Neural progenitor cell (in vitro differentiated cells): ENCODE measurements at regions not wholly inside any gene's neighbourhood (a gene's known extent, or its start where the extent isn't known, plus 50 kb on each side); places are given as distances from the start of the nearest gene placed in this dataset.

ENCODE experiments used
- DNase-seq: peaks from one replicate; pipeline ENCODE4 v3.0.0-alpha.2; 2016; ENCODE audit warnings: low spot score
- H2AFZ ChIP-seq: fragments of 200-600 bp; sonication (generic); replicated peaks from 2 replicates; pipeline ENCODE4 v1.6.1; 2016; ENCODE audit warnings: antibody characterized with exemption
- H3F3A ChIP-seq: fragments of 200-600 bp; sonication (generic); 2 replicates; pipeline ENCODE4 v1.6.1; 2016; ENCODE audit warnings: antibody characterized with exemption, low read depth
- H3K27ac ChIP-seq: fragments of 200-600 bp; sonication (generic); 2 replicates; pipeline ENCODE4 v1.5.1; 2016; ENCODE audit warnings: mild to moderate bottlenecking
- H3K27me3 ChIP-seq: fragments of 200-600 bp; sonication (generic); 2 replicates; pipeline ENCODE4 v1.6.1; 2016; ENCODE audit warnings: mild to moderate bottlenecking, moderate library complexity
- H3K36me3 ChIP-seq: fragments of 200-600 bp; sonication (generic); 2 replicates; pipeline ENCODE4 v1.5.1; 2016
- H3K4me1 ChIP-seq: fragments of 200-600 bp; sonication (generic); 2 replicates; pipeline ENCODE4 v1.6.1; 2016; ENCODE audit warnings: mixed run types
- H3K4me2 ChIP-seq: fragments of 200-600 bp; sonication (generic); 2 replicates; pipeline ENCODE4 v1.6.1; 2016
- H3K4me3 ChIP-seq: fragments of 200-600 bp; sonication (generic); 2 replicates; pipeline ENCODE4 v1.5.1; 2016
- H3K79me2 ChIP-seq: fragments of 200-600 bp; sonication (generic); 2 replicates; pipeline ENCODE4 v1.6.1; 2016; ENCODE audit warnings: low read depth
- H3K9ac ChIP-seq: fragments of 200-600 bp; sonication (generic); 2 replicates; pipeline ENCODE4 v1.6.1; 2016
- H3K9me3 ChIP-seq: fragments of 200-600 bp; sonication (generic); 2 replicates; pipeline ENCODE4 v1.5.1; 2016; ENCODE audit warnings: low read depth
- H4K20me1 ChIP-seq: fragments of 200-600 bp; sonication (generic); 2 replicates; pipeline ENCODE4 v1.6.1; 2016; ENCODE audit warnings: low read depth
- H3K27ac Mint-ChIP-seq: 3 replicates; pipeline ENCODE4 v1.8.0; 2021; ENCODE audit warnings: mixed read lengths
- H3K27me3 Mint-ChIP-seq: 2 replicates; pipeline ENCODE4 v1.8.0; 2022; ENCODE audit warnings: low read depth, mild to moderate bottlenecking, inconsistent platforms, moderate library complexity, mixed read lengths; ENCODE audit not compliant: insufficient read depth
- H3K36me3 Mint-ChIP-seq: 3 replicates; pipeline ENCODE4 v1.8.0; 2021; ENCODE audit warnings: mixed read lengths
- H3K4me1 Mint-ChIP-seq: 3 replicates; pipeline ENCODE4 v1.8.0; 2021; ENCODE audit warnings: mixed read lengths
- H3K4me3 Mint-ChIP-seq: 3 replicates; pipeline ENCODE4 v1.8.0; 2021; ENCODE audit warnings: mild to moderate bottlenecking, moderate library complexity, mixed read lengths
- H3K9me3 Mint-ChIP-seq: 3 replicates; pipeline ENCODE4 v1.8.0; 2020; ENCODE audit warnings: mixed read lengths
- CTCF ChIP-seq: fragments of 200-600 bp; sonication (generic); IDR thresholded peaks from 2 replicates; pipeline ENCODE4 v1.5.1; 2017; ENCODE audit warnings: antibody characterized with exemption, mild to moderate bottlenecking
- EZH2 ChIP-seq: fragments of 200-600 bp; sonication (generic); IDR thresholded peaks from 2 replicates; pipeline ENCODE4 v1.6.1; 2017; ENCODE audit warnings: antibody characterized with exemption, mild to moderate bottlenecking, moderate library complexity
- EZH2phosphoT487 ChIP-seq: fragments of 200-600 bp; sonication (generic); IDR thresholded peaks from 2 replicates; pipeline ENCODE4 v1.6.1; 2017; ENCODE audit warnings: antibody characterized with exemption

- H3K27me3 Mint-ChIP-seq = peaks cover 21% of the 10 kb centered on the region
- peaks cover 4% of the 10 kb centered on the region for H3K27me3 ChIP-seq
- no peaks in the 10 kb centered on the region for H3K9me3 ChIP-seq
- H3K4me3 Mint-ChIP-seq = no peak overlapping the region
- H3K27ac ChIP-seq = no peak overlapping the region
- H3K4me1 ChIP-seq = peaks cover 24% of the 10 kb centered on the region
- H2AFZ ChIP-seq = no peak overlapping the region
- H3K36me3 Mint-ChIP-seq = no peaks in the 10 kb centered on the region
- no peaks in the 10 kb centered on the region for H3K79me2 ChIP-seq
- peaks cover 20% of the 10 kb centered on the region for H3K4me1 Mint-ChIP-seq
- no peak overlapping the region for H3K9ac ChIP-seq
- H3K4me2 ChIP-seq = no peak overlapping the region
- H3K27ac Mint-ChIP-seq = no peak overlapping the region
- no peaks in the 10 kb centered on the region for H3K9me3 Mint-ChIP-seq
- peaks cover 4% of the 10 kb centered on the region for H3F3A ChIP-seq
- H3K36me3 ChIP-seq = no peaks in the 10 kb centered on the region
- peaks cover 30% of the 10 kb centered on the region for H4K20me1 ChIP-seq
- no peak for DNase-seq
- no peak overlapping the region for H3K4me3 ChIP-seq
- no peak for TF ChIP-seq EZH2
Measured at GRCh38 chr5:141737535-141737934, 55.5 kb upstream of the ARAP3 start.

- Mint-ChIP-seq H3K4me1 (peaks cover 11% of the 10 kb centered on the region), H3K27ac (no peak overlapping the region), H3K36me3 (no peaks in the 10 kb centered on the region), H3K9me3 (no peaks in the 10 kb centered on the region), H3K27me3 (peaks cover 20% of the 10 kb centered on the region), H3K4me3 (no peak overlapping the region)
- TF ChIP-seq EZH2 = no peak
- TF ChIP-seq CTCF = no peak
- TF ChIP-seq EZH2phosphoT487 = no peak
- Histone ChIP-seq H3K9ac (no peak overlapping the region), H3K4me3 (no peak overlapping the region), H3K4me2 (no peak overlapping the region), H3K27ac (no peak overlapping the region), H3K4me1 (peaks cover 8% of the 10 kb centered on the region), H2AFZ (no peak overlapping the region), H3K36me3 (no peaks in the 10 kb centered on the region), H3K79me2 (no peaks in the 10 kb centered on the region), H3K9me3 (no peaks in the 10 kb centered on the region), H3K27me3 (peaks cover 4% of the 10 kb centered on the region), H3F3A (peaks cover 4% of the 10 kb centered on the region), H4K20me1 (peaks cover 15% of the 10 kb centered on the region)
- DNase-seq = no peak
Measured at GRCh38 chr5:141735823-141736222, 53.8 kb upstream of the ARAP3 start.

DNA sequence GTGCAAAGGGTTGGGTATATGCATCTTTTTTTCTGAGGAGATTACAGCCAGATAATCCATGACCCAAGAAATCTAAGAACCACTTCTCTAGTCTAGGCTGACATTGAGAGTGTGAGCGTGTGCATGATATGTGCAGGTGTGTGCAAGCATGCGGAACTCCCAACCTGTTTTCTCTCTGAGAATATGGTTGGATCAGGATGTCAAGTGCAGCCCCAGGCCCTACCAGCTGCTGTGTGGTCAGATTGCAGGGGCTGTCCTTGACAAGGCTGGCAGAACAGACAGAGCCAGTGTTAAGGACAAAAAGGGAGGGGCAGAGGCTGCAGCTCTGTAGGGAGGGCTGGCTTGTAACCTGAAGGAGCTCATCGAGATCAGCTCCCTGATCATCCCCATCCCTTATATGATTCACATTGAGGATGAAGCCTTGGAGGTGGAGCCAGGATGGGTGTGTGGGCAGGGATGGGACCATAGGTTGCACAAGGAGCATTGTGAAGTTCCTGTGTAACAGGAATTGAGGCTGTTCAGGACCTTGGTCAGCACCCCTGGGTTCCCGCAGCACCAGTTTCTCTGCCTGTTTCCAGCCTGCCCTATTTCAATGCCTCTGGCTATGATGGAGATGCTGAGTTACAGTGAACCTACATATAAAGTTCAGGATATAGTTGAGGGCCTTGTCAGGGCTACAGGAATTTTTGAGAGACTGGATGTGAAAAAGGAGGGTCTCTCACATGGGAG, 52.6 kb upstream of the ARAP3 start:
- H3K9me3 ChIP-seq = no peaks in the 10 kb centered on the region
- peaks cover 15% of the 10 kb centered on the region for H4K20me1 ChIP-seq
- DNase-seq = peak; percentile 90
- H3K4me3 ChIP-seq = no peak overlapping the region
- H3K27ac Mint-ChIP-seq = peak overlapping the region; percentile 35
- H3K27ac ChIP-seq = no peak overlapping the region
- H3K27me3 ChIP-seq = peaks cover 4% of the 10 kb centered on the region
- no peaks in the 10 kb centered on the region for H3K79me2 ChIP-seq
- H3K27me3 Mint-ChIP-seq = peaks cover 14% of the 10 kb centered on the region
- no peak overlapping the region for H3K9ac ChIP-seq
- peaks cover 15% of the 10 kb centered on the region for H3K4me1 Mint-ChIP-seq
- H3K9me3 Mint-ChIP-seq = no peaks in the 10 kb centered on the region
- no peaks in the 10 kb centered on the region for H3K36me3 Mint-ChIP-seq
- H3K4me2 ChIP-seq = no peak overlapping the region
- peaks cover under 1% of the 10 kb centered on the region for H3F3A ChIP-seq
- TF ChIP-seq EZH2phosphoT487 = no peak
- TF ChIP-seq CTCF = no peak
- TF ChIP-seq EZH2 = no peak
- no peak overlapping the region for H2AFZ ChIP-seq
- peaks cover 3% of the 10 kb centered on the region for H3K4me1 ChIP-seq
- no peaks in the 10 kb centered on the region for H3K36me3 ChIP-seq
- H3K4me3 Mint-ChIP-seq = no peak overlapping the region

GRCh38 chr5:141733198-141733597, 51.2 kb upstream of the ARAP3 start:
- no peak overlapping the region for H3K4me3 Mint-ChIP-seq

More at GRCh38 chr5:141733198-141733597, 51.2 kb upstream of the ARAP3 start:
- H3K4me2 ChIP-seq = no peak overlapping the region
- H4K20me1 ChIP-seq = peaks cover 15% of the 10 kb centered on the region
- H3K4me3 ChIP-seq = no peak overlapping the region
- Mint-ChIP-seq H3K9me3 (no peaks in the 10 kb centered on the region), H3K36me3 (no peaks in the 10 kb centered on the region), H3K27ac (no peak overlapping the region), H3K4me1 (peaks cover 28% of the 10 kb centered on the region), H3K27me3 (peaks cover 10% of the 10 kb centered on the region)
- peaks cover 4% of the 10 kb centered on the region for H3K27me3 ChIP-seq
- H3K27ac ChIP-seq = no peak overlapping the region
- H3K9ac ChIP-seq = no peak overlapping the region
- TF ChIP-seq CTCF = no peak
- TF ChIP-seq EZH2 = no peak
- no peak for TF ChIP-seq EZH2phosphoT487
- no peaks in the 10 kb centered on the region for H3K9me3 ChIP-seq
- no peaks in the 10 kb centered on the region for H3K79me2 ChIP-seq
- peaks cover 9% of the 10 kb centered on the region for H3F3A ChIP-seq
- no peaks in the 10 kb centered on the region for H3K36me3 ChIP-seq
- DNase-seq = no peak
- no peak overlapping the region for H2AFZ ChIP-seq
- H3K4me1 ChIP-seq = peaks cover 12% of the 10 kb centered on the region
